H1 (cell line): ENCODE measurements at regions not wholly inside any gene's neighbourhood (a gene's known extent, or its start where the extent isn't known, plus 50 kb on each side); places are given as distances from the start of the nearest gene placed in this dataset.
"Not testable (repeated sequence)": the region's sequence is repeated elsewhere in the genome, so short reads cannot be mapped to it uniquely, and the experiment has no call there.

Source experiments
- CTCF ChIA-PET: fragments of 300-600 bp; sonication (Branson Sonifier 250); formaldehyde crosslinking; loops from one replicate; lab custom pipeline; 2021; ENCODE audit not compliant: partially characterized antibody; lab: Charles Lee
- POLR2A ChIA-PET: fragments of 300-600 bp; sonication (Branson Sonifier 250); formaldehyde crosslinking; loops from one replicate; lab custom pipeline; 2021; ENCODE audit warnings: inconsistent platforms; ENCODE audit not compliant: partially characterized antibody; lab: Charles Lee
- DNase-seq, 2 experiments: peaks; one replicate each; pipeline versions ENCODE4 v3.0.0 to v3.0.0-alpha.2; 2010 to 2022; ENCODE audit warnings: low spot score in 2 of 2, low read depth in 1 of 2, mixed read lengths in 1 of 2
- FAIRE-seq: peaks from 2 replicates; lab custom pipeline; 2011; peaks lifted over from hg19 to GRCh38; lab: Jason Lieb, UNC
- H2AFZ ChIP-seq: 2 replicates; pipeline ENCODE4 v1.8.1; 2012; ENCODE audit warnings: low read length, inconsistent platforms
- H2AK5ac ChIP-seq: 2 replicates; pipeline ENCODE4 v1.6.1; 2013; ENCODE audit warnings: low read depth, low read length
- H2BK120ac ChIP-seq: replicated peaks from 2 replicates; pipeline ENCODE3; 2013; ENCODE audit warnings: low read depth, low read length, inconsistent platforms
- H2BK12ac ChIP-seq: 2 replicates; pipeline ENCODE4 v1.6.1; 2013; ENCODE audit warnings: low read depth, low read length
- H2BK15ac ChIP-seq: 2 replicates; pipeline ENCODE4 v1.6.1; 2013; ENCODE audit warnings: low read length
- H2BK20ac ChIP-seq: 2 replicates; pipeline ENCODE4 v1.6.1; 2013; ENCODE audit warnings: low read length
- H2BK5ac ChIP-seq: 2 replicates; pipeline ENCODE4 v1.6.1; 2013; ENCODE audit warnings: low read depth, low read length
- H3K14ac ChIP-seq: 2 replicates; pipeline ENCODE4 v1.6.1; 2013; ENCODE audit warnings: inconsistent platforms; ENCODE audit not compliant: insufficient read length
- H3K18ac ChIP-seq: 2 replicates; pipeline ENCODE4 v1.6.1; 2013; ENCODE audit warnings: low read length; ENCODE audit errors: extremely low read depth
- H3K23ac ChIP-seq: 2 replicates; pipeline ENCODE4 v1.6.1; 2013; ENCODE audit warnings: inconsistent platforms; ENCODE audit not compliant: insufficient read length
- H3K23me2 ChIP-seq: 2 replicates; pipeline ENCODE4 v1.6.1; 2013; ENCODE audit warnings: low read depth, low read length
- H3K27ac ChIP-seq: 2 replicates; pipeline ENCODE4 v1.6.1; 2011; ENCODE audit warnings: low read depth, low read length, inconsistent platforms
- H3K27me3 ChIP-seq, 4 experiments: replicated peaks in 1 of 4; 1 replicate in 1 of 4; 2 replicates in 3 of 4; pipeline versions ENCODE4 v1.6.1 to v1.8.1; 2011 to 2013; ENCODE audit warnings: low read length in 3 of 4, mild to moderate bottlenecking in 3 of 4, inconsistent platforms in 2 of 4, mixed read lengths in 2 of 4, moderate library complexity in 1 of 4; ENCODE audit not compliant: control insufficient read depth in 3 of 4, insufficient read depth in 3 of 4; ENCODE audit errors: extremely low read depth in 1 of 4
- H3K36me3 ChIP-seq, 4 experiments: 2 replicates each; pipeline versions ENCODE4 v1.6.1 to v1.8.1; 2011 to 2013; ENCODE audit warnings: mild to moderate bottlenecking in 4 of 4, low read length in 3 of 4, moderate library complexity in 2 of 4, control low read depth in 1 of 4, inconsistent platforms in 1 of 4; ENCODE audit not compliant: insufficient read depth in 4 of 4, control insufficient read depth in 2 of 4
- H3K4ac ChIP-seq: replicated peaks from 2 replicates; pipeline ENCODE3; 2013; ENCODE audit warnings: low read length, low read depth, mixed read lengths, inconsistent platforms; ENCODE audit not compliant: insufficient read length
- H3K4me1 ChIP-seq, 4 experiments: replicated peaks in 1 of 4; 1 replicate in 1 of 4; 2 replicates in 3 of 4; pipeline versions ENCODE4 v1.6.1 to v1.8.1; 2011 to 2013; ENCODE audit warnings: low read length in 3 of 4, inconsistent platforms in 2 of 4, mixed read lengths in 1 of 4; ENCODE audit not compliant: insufficient read depth in 4 of 4, control insufficient read depth in 3 of 4
- H3K4me2 ChIP-seq, 2 experiments: 2 replicates each; pipeline versions ENCODE4 v1.6.1 to v1.8.1; 2011 to 2013; ENCODE audit warnings: low read depth in 2 of 2, low read length in 2 of 2, control low read depth in 1 of 2, inconsistent platforms in 1 of 2, mild to moderate bottlenecking in 1 of 2; ENCODE audit not compliant: insufficient read depth in 1 of 2
- H3K4me3 ChIP-seq, 4 experiments: fragments of 200-600, 300-600 bp in 1 of 4; sonication (generic), shearing (Covaris generic), sonication (Bioruptor Twin) in 1 of 4; 2 replicates each; pipeline versions ENCODE4 v1.5.1 to v1.8.1; 2011 to 2016; ENCODE audit warnings: low read length in 4 of 4, low read depth in 3 of 4, control low read depth in 2 of 4, inconsistent platforms in 2 of 4, mild to moderate bottlenecking in 2 of 4, mixed read lengths in 1 of 4, moderate library complexity in 1 of 4; ENCODE audit not compliant: insufficient read depth in 2 of 4; ENCODE audit errors: extremely low read depth in 1 of 4
- H3K56ac ChIP-seq: replicated peaks from 2 replicates; pipeline ENCODE3; 2013; ENCODE audit warnings: low read depth, mild to moderate bottlenecking, mixed read lengths, low read length, inconsistent platforms; ENCODE audit not compliant: insufficient read length
- H3K79me1 ChIP-seq: 2 replicates; pipeline ENCODE4 v1.6.1; 2013; ENCODE audit warnings: low read depth, low read length, control low read depth
- H3K79me2 ChIP-seq, 2 experiments: 2 replicates each; pipeline versions ENCODE4 v1.6.1 to v1.8.1; 2012 to 2013; ENCODE audit warnings: low read length in 2 of 2, mild to moderate bottlenecking in 2 of 2, inconsistent platforms in 1 of 2; ENCODE audit not compliant: insufficient read depth in 2 of 2, control insufficient read depth in 1 of 2
- H3K9ac ChIP-seq, 4 experiments: replicated peaks in 1 of 4; 1 replicate in 1 of 4; 2 replicates in 3 of 4; pipeline versions ENCODE4 v1.6.1 to v1.8.1; 2011 to 2013; ENCODE audit warnings: low read depth in 3 of 4, low read length in 3 of 4, control low read depth in 2 of 4, mild to moderate bottlenecking in 2 of 4, moderate library complexity in 2 of 4, inconsistent platforms in 1 of 4; ENCODE audit errors: extremely low read depth in 1 of 4
- H3K9me3 ChIP-seq, 2 experiments: 2 replicates each; pipeline versions ENCODE4 v1.6.1 to v1.8.1; 2012 to 2013; ENCODE audit warnings: mild to moderate bottlenecking in 2 of 2, moderate library complexity in 2 of 2, control low read depth in 1 of 2, inconsistent platforms in 1 of 2, low read depth in 1 of 2, low read length in 1 of 2, mixed read lengths in 1 of 2; ENCODE audit not compliant: insufficient read depth in 2 of 2
- H4K20me1 ChIP-seq, 2 experiments: replicated peaks in 1 of 2; 2 replicates each; pipeline versions ENCODE3 to v1.8.1; 2011 to 2013; ENCODE audit warnings: inconsistent platforms in 2 of 2, low read length in 2 of 2, mild to moderate bottlenecking in 1 of 2; ENCODE audit not compliant: insufficient read depth in 2 of 2, control insufficient read depth in 1 of 2
- H4K5ac ChIP-seq: 2 replicates; pipeline ENCODE4 v1.6.1; 2013; ENCODE audit warnings: low read length, low read depth, mixed read lengths, inconsistent platforms; ENCODE audit not compliant: insufficient read length
- H4K8ac ChIP-seq: 2 replicates; pipeline ENCODE4 v1.8.0; 2013; ENCODE audit warnings: mild to moderate bottlenecking, moderate library complexity, low read length, inconsistent platforms; ENCODE audit not compliant: insufficient read depth; ENCODE audit errors: extremely low read depth
- H4K91ac ChIP-seq: replicated peaks from 2 replicates; pipeline ENCODE3; 2013; ENCODE audit warnings: low read length, mixed read lengths, inconsistent platforms; ENCODE audit not compliant: insufficient read length
- HDAC2 ChIP-seq, 2 experiments: fragments of 300-600 bp in 1 of 2; sonication (generic) in 1 of 2; IDR thresholded peaks; 2 replicates each; pipeline ENCODE4 v1.6.1; 2011 to 2012; ENCODE audit warnings: low read depth in 2 of 2, low read length in 2 of 2, mild to moderate bottlenecking in 2 of 2, moderate library complexity in 2 of 2, borderline replicate concordance in 1 of 2, inconsistent platforms in 1 of 2
- JUND ChIP-seq: IDR thresholded peaks from 2 replicates; pipeline ENCODE4 v1.6.1; 2011; ENCODE audit warnings: mild to moderate bottlenecking, improper control_type of control experiment, low read length
- MAFK ChIP-seq: IDR thresholded peaks from 2 replicates; pipeline ENCODE4 v1.6.1; 2012; ENCODE audit warnings: low read depth, mild to moderate bottlenecking, improper control_type of control experiment, low read length
- POLR2AphosphoS5 ChIP-seq: IDR thresholded peaks from 2 replicates; pipeline ENCODE4 v1.6.1; 2011; ENCODE audit warnings: low read depth, low read length
- POU5F1 ChIP-seq: IDR thresholded peaks from 2 replicates; pipeline ENCODE4 v1.6.1; 2011; ENCODE audit warnings: low read depth, mild to moderate bottlenecking, low read length, moderate library complexity
- SP4 ChIP-seq: IDR thresholded peaks from 2 replicates; pipeline ENCODE4 v1.6.1; 2012; ENCODE audit warnings: low read length, inconsistent platforms
- TAF1 ChIP-seq: IDR thresholded peaks from 2 replicates; pipeline ENCODE4 v1.6.1; 2011; ENCODE audit warnings: mild to moderate bottlenecking, low read depth, low read length
- TAF7 ChIP-seq: optimal IDR thresholded peaks from 2 replicates; pipeline ENCODE3; 2011; ENCODE audit warnings: low read depth, mild to moderate bottlenecking, inconsistent platforms, low read length, moderate library complexity, borderline replicate concordance
- WGBS, 2 experiments: shearing (Covaris generic) in 1 of 2; methylation state at CpG; one replicate each; pipeline versions ENCODE4 v1.1.6 to v1.1.7; 2013 to 2015; ENCODE audit warnings: low lambda C conversion rate in 2 of 2, mixed read lengths in 2 of 2, inconsistent platforms in 1 of 2, low coverage in 1 of 2, missing lambda C conversion rate in 1 of 2; ENCODE audit not compliant: insufficient replicate concordance in 2 of 2, insufficient coverage in 1 of 2, insufficient read length in 1 of 2; ENCODE audit errors: extremely low coverage in 1 of 2, missing lambda C conversion rate in 1 of 2; 5-methylcytosine and 5-hydroxymethylcytosine counted together

DNA sequence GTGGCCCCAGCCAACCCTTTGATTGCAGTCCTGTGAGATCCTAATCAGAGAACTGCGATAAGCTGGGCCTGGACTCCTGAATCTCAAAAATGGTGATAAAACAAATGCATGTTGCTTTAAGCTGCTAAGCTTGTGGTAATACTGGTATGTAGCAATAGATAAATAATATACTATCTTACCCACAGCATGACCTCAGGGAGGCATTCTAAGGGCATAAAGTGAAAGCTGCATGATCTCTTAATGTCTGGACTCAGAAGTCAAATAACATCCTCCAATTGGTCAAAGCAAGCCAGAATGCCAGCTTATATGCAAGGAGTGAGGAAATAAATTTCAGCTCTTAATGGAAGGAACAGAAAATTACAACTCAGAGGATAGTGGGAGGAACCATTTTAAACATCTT lies 246.1 kb downstream of the FSIP2 start (continued):
- TF ChIP-seq POLR2AphosphoS5 = no peak
- no peak for TF ChIP-seq POU5F1
- no peak for TF ChIP-seq SP4
- TF ChIP-seq HDAC2 (IDR thresholded peaks at IDR 0.05; ENCODE audit: borderline replicate concordance in 1 of 2, low read depth in 2 of 2, low read length in 2 of 2) = no peak
- TF ChIP-seq MAFK = no peak
- no peak for TF ChIP-seq JUND
- TF ChIP-seq TAF1 = no peak
- no peak for TF ChIP-seq TAF7

DNA sequence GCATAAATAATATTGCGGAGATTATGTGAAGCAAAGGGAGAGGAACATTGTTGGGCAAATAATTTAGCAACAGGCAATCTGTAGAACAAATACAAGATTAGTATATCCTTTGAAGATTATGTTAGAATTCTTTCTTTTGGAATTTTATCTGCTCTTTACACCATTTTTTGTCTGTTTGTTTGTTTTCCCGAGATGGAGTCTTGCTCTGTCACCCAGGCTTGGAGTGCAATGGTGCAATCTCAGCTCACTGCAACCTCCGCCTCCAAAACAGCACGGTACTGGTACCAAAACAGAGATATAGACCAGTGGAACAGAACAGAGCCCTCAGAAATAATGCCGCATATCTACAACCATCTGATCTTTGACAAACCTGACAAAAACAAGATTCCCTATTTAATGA lies 250.3 kb downstream of the FSIP2 start:
- H3K4me1 ChIP-seq, H2AK5ac ChIP-seq, H3K14ac ChIP-seq, H3K9ac ChIP-seq, H3K79me2 ChIP-seq, H4K5ac ChIP-seq, H3K23ac ChIP-seq, H3K23me2 ChIP-seq, H2AFZ ChIP-seq, H3K18ac ChIP-seq, H2BK5ac ChIP-seq, H4K20me1 ChIP-seq, H4K8ac ChIP-seq, H2BK15ac ChIP-seq, H3K36me3 ChIP-seq, H3K27ac ChIP-seq, H3K56ac ChIP-seq, H2BK120ac ChIP-seq, H3K79me1 ChIP-seq, H3K4me3 ChIP-seq, H4K91ac ChIP-seq, FAIRE-seq, H3K4ac ChIP-seq, H3K9me3 ChIP-seq, POLR2A ChIA-PET, H3K4me2 ChIP-seq, H2BK12ac ChIP-seq, DNase-seq, H2BK20ac ChIP-seq, H3K27me3 ChIP-seq: not testable (repeated sequence)
- CTCF ChIA-PET = interaction anchor here (1.4 kb wide), 1 partner anchor 9 kb away, joined by 4 read pairs; no protein-coding TSS in a partner anchor
- 98% methylated on average over 5 of the region's 5 CpGs; no CpG with 5 or more reads in 1 of the 2 experiments for WGBS, 2 experiments
